H54 (cell line): ENCODE measurements at regions not wholly inside any gene's neighbourhood (a gene's known extent, or its start where the extent isn't known, plus 50 kb on each side); places are given as distances from the start of the nearest gene placed in this dataset.
"Not testable (repeated sequence)": the region's sequence is repeated elsewhere in the genome, so short reads cannot be mapped to it uniquely, and the experiment has no call there.

ENCODE experiments used
- DNase-seq: peaks from one replicate; pipeline ENCODE4 v3.0.0; 2011; ENCODE audit warnings: low spot score, mixed read lengths; ENCODE audit not compliant: insufficient read length
- FAIRE-seq: peaks from 3 replicates; lab custom pipeline; 2011; peaks lifted over from hg19 to GRCh38; lab: Jason Lieb, UNC
- POLR2A ChIP-seq: IDR thresholded peaks from 2 replicates; pipeline ENCODE4 v1.6.1; 2011; ENCODE audit warnings: low read depth, mild to moderate bottlenecking, low read length

DNA sequence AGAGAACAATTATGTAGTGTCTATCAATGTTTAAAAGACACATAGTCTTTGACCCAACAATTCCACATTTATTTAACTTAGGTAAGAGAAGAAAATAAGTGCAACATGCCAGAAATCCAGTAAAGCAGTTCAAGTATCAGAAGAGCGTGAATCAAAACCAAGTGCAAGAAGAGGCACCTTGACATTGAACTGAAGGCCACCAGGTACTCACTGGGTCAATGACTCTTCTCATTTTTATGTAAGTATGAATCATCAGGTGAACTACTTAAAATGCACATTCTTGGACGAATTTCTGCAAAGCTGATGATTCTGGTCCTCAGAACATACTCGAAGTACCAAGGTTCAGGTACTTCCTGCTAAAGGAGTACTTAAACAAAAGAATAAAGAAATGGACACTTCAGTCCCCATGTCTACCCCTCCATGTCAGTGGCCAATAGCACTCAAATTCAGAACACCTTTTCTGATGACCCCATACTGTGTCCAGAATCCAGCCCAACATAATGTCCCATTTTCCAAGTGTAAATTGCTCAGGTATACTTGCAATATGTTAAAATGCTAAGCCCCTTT is 481.9 kb downstream of the GJA1 start:
- TF ChIP-seq POLR2A, result no peak
- FAIRE-seq (no peak), DNase-seq (no peak)

DNA sequence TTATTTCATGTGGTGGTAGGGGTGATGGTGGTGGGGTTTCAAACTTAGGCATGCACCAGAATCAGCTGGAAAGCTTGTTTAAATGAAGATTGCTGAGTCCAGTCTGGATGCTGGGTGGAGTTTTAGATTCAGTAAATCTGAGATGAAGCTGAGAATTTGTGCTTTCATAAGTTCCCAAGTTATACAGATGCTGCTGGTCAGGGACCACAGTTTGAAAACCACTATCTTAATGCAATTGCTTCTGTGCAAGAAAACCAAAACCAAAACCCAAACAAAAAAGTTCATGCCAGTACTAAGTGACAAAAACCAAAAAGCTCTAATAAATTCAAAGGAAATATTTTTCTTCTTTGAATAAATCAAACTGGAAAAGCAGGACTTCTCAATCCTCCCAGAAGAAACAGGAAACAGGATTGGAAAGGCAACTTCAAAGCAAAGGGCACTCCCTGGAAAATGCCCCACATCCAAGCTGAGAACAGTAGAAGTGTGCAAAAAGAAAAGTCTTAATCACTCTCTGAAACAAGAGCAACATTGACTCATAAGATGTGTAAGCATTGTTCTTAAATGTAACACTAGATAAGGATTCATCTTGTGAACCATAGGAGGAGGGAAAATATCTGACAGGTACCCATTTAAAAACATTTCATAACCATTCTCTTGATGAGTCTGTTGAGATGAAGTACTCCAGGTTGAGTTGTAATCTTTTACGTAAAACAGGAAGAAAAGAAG is 481.5 kb upstream of the HSF2 start:
- no peak for FAIRE-seq
- DNase-seq, result no peak
- TF ChIP-seq POLR2A, result no peak

DNA sequence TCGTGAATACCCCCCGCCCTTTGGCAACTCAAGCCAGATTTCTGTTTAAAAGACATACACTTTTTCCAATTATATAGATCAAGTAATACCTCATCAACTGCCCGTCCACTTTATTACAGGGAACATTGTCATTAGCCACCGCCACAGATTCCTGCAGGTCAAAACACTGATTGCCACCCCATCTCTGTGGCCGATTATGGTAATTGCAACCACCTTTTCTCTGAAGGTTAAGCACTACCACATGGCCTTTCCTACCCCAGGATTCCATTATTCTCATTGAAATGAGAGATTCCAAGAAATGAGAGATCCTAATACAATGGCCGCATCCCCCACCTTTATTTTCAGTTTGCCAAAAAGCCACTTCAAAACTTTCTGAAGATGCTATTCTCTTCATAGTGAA is 478.8 kb upstream of the HSF2 start:
- FAIRE-seq (no peak), DNase-seq (no peak)
- no peak for TF ChIP-seq POLR2A

DNA sequence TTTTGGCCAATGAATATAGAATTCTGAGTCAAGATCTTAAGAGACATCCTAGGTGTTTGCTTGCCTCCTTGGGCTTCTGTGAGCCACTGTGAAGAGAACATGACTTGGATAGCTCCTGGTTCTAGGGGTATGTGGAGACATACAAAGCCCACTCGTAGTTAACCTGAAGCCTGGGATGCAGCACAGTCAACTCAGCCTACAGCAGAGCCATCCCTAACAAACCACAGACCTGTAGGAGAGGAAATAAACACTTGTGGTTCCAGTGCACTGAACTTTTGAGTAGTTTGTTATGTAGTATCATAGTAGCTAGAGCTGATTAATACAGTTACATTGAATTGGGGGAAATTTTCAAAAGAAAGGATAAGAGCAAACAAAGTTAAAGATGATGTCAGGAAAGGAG is 474.4 kb upstream of the HSF2 start:
- TF ChIP-seq POLR2A, result no peak
- FAIRE-seq, result no peak
- DNase-seq, result no peak

DNA sequence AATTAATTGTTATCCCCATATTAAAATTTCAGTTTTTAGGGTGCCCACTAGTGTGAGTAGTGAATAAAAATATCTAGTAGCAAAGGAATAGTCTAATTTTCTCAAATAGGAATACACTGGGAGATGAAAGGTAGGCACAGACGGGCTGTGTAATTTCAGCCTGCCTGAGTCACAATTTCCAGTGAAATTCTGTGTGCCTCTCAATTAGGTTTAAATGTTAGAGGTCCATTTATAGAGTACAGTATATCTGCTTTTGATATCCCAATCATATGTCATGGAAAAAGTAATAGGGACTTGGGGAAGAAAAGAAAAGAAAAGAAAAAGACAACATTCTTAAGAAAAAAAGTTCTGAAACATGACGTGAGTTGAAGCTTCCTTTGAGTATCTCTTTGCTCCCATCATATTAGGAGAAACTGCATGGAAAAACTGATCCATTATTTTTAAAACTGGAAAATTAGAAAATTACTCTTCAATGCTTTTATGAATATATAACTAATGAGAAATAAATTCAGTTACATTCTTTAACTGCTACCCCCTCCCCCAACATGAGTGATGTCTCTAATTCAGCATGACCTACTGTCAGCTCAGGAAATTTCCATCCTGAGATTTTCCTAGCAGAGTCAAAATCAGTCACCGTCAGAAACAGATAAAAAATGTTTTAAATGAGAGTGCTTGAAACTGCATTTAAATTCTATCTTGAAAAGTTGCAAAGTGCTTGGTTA is 473.8 kb upstream of the HSF2 start:
- FAIRE-seq (no peak), DNase-seq (no peak)
- no peak for TF ChIP-seq POLR2A

DNA sequence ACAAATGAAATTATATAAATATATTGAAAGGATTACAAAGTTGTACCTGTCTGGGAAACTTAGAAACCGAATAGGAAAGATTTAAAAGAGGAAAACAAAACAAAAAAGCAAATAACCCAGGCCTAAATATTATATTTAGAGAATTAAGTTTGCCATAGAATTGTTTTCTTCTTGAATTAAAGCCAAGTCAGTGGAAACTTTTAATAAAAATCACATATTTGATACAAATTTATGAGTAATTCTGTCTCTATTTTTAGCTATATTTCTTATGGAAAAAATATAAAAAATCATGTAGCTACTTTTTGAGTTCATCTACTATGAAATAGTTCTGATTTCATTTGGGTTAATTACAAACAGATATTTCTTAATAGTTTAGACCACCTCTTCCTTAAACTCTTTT is 470.2 kb upstream of the HSF2 start:
- DNase-seq (no peak), FAIRE-seq (no peak)
- TF ChIP-seq POLR2A, result no peak

DNA sequence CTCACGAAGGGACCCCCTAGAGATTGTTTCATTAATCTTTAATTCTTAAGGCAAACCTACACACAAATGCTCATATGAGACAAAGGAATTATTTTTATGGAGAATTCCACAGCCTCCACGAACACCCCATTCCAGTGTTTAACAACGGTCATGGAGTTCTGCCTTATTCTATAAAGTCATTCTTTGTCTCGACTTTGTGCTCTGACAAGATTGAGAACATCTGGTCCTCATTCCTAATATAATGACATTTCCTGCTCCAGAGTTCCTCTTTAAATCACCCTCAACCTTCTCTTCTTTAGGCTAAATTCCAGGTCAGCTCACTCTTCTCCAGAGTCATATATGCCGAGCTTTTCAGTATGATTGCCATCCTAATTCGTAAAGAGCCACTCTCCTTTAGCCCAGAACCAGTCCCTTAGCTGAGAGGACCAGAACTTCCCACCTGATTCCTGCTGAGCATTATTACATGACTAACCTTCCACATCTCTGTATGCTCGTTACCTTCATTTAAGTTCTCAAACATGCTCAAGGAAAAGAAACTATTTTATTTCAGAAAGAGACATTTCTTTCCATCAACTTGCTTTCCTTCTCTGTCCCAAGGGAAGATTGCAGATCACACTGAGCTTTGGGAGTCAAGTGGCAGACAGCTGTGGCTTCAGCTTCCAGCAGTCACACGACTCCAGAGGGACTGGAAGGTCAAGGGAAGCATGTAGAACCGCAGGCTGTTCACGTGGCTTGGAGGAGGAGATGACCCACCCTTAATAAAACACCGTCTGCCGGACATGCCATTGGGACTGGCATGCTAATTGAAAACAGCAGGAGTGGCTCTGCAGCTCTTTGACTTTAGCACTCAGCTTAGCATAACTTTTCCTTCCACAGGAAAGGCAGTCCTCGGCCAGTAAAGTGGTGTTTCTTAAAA is 467.1 kb upstream of the HSF2 start:
- FAIRE-seq (peak; percentile 94), DNase-seq (peak; percentile 13)
- no peak for TF ChIP-seq POLR2A

DNA sequence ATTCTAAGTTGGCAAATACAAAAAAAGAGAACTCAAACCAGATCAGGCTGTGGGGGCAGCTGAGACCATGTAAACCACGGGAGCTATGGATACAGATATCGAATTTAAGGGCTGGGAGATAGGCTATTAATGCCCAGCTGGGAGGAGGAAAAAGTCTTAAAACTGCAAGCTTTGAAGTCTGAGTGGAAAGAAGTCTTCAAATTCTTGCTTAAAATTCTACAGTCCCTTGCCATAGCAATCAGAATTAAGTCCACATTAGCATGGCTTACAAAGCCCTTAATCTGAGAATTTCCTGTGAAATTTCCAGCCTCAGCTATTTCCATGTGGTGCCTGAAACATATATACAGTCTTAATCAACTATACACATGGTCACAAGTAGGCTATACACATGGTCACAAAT is 465.0 kb upstream of the HSF2 start:
- TF ChIP-seq POLR2A, result no peak
- FAIRE-seq, result no peak
- no peak for DNase-seq

DNA sequence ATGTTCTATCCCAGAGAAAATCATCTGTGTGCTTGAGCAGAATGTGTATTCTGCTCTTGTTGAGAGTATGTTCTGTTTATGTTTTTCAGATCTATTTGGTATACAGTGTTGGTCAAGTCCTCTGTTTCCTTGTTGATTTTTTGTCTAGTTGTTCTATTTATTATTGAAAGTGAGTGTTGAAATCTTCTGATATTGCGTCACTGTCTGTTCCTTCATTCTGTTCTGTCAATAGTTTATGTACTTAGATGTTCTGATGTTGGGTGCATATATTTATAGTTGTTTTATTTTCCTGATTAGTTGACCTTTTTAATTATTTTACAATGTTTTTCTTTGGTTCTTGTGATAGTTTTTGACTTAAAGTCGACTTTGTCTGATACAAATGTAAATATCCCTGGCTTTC is 458.7 kb upstream of the HSF2 start:
- FAIRE-seq (no peak), DNase-seq (no peak)
- no peak for TF ChIP-seq POLR2A

DNA sequence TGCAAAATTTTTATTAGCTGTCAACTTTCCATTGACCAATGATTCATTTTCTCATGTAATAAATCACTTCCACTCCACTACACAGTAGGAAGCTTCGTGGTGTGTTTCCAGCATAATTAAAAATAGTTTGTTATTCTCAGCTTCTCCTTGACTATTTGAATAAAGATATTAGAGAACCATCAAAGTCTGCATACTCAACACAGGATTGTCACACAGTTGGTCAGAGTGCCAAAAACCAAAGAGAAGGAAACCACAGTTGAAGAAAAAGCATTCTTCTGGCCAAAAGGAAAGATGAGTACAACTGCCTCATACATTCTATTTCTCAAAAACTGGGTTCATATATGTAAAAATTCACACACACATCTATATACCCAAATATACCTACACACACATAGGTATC is 455.1 kb upstream of the HSF2 start:
- TF ChIP-seq POLR2A, result no peak
- no peak for FAIRE-seq
- DNase-seq, result no peak

DNA sequence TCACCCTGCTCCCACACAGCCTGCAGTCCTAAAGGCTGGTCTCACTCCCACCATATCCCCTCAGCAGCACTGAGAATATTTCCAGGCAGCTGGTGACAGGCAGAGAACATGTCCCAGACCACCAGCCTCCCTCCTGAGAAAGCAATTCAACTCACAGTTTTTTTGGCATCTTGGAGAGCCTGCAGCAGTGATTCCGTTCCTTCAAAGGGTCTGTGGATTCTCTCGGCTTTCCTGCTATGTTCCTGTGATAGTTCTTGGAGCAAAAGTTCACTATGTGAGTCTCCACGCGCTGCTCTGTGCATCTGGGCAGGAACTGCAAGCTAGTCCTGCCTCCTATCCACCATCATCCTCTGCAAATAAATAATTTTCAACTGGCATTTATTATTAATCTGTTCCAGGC is 448.3 kb upstream of the HSF2 start:
- no peak for FAIRE-seq
- DNase-seq, result no peak
- no peak for TF ChIP-seq POLR2A

DNA sequence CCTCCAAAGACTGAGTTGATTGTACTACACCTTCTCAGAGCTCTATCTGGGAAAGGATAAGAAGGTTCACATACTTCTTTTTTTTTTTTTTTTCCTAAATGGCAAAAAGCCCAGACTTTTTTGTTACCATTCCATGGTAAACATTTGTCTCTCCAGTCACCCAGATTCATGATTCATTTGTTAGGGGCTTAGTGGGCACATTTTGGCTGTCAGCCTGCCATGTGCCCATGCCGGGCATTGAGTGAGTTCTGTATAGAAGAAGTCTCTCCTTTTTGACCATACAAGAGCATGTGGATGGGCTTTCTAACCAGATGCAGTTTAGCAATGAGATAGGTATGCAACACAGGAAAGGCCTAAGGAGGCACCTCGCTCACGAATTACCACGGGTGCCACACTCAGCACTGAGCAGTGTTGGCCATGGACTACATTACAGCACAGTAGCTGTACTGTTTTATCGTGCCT is 447.5 kb upstream of the HSF2 start:
- TF ChIP-seq POLR2A, result no peak
- DNase-seq (peak; percentile 9), FAIRE-seq (peak; percentile 86)

DNA sequence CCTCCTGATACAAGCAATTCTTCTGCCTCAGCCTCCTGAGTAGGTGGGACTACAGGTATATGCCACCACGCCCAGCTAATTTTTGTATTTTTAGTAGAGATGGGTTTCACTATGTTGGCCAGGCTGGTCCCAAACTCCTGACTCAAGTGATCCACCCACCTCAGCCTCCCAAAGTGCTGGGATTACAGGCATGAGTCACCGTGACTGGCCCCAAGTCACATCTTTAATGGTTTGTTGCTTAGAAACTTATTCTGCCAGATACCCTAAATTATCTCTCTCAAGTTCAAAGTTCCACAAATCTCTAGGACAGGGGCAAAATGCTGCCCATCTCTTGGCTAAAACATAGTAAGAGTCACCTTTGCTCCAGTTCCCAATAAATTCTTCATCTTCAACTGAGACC is 444.1 kb upstream of the HSF2 start:
- FAIRE-seq, DNase-seq: not testable (repeated sequence)

DNA sequence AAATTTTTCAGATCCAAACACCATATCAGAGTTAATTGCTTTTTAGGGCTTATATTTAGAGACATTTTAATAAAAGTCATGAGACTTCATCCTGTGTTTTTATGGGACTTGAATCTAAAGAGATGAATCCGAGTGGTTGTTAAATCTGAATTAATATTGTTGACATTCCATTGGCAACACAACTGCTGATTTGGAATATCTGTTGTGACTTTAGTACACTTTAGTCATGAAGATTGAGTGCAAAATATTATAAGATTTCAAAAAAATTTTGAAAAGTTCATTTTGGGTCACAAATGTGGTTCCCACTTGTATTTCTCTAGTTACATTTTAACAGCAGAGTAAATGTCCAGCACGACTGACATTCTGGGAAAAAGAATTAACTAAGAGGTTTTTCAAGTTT is 442.7 kb upstream of the HSF2 start:
- FAIRE-seq (no peak), DNase-seq (no peak)
- TF ChIP-seq POLR2A, result no peak

DNA sequence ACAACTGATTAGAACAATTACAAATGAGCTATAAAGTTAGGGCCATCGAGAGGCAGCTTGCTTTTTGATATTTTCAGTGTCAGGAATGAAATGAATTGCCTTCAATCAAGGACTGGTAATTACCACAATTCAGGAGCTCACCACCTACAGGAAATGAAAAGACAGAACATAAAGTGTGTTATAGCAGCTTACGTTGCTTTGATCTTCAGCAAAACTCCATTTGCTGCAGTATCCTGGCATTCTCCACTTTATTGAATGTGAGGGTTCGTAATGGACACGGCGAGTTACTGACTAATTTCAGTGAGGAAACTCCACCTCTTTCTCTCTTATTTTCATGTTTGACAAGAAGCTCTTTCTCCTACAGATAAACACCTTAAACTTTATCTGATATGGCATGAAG is 440.0 kb upstream of the HSF2 start:
- no peak for DNase-seq
- no peak for FAIRE-seq
- TF ChIP-seq POLR2A, result no peak
